ENCODE measurements at regions not wholly inside any gene's neighbourhood (a gene's known extent, or its start where the extent isn't known, plus 50 kb on each side); places are given as distances from the start of the nearest gene placed in this dataset.

DNA sequence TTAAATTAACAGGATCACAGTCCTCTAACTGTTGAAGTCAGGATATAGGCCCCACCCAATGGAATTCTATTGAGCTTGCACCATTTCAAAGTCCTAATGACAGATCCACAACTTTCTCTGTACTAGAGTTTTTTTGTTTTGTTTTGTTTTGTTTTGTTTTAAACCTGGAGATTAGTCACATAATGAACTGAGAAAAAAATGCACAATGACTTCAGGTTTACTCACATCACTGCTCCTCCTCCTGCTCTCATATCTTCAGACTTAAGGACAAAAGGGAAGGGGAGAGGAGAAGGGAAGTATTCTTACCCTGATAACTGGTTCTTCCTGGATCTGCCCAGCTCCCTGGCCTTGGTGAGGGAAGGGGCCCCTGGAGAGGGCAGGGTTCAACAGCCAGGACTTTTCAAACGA lies 208.2 kb upstream of the EPHA4 start:
- peaks cover 7% of the 10 kb centered on the region for H3K27me3 Mint-ChIP-seq
- H3K4me1 Mint-ChIP-seq = no peaks in the 10 kb centered on the region

DNA sequence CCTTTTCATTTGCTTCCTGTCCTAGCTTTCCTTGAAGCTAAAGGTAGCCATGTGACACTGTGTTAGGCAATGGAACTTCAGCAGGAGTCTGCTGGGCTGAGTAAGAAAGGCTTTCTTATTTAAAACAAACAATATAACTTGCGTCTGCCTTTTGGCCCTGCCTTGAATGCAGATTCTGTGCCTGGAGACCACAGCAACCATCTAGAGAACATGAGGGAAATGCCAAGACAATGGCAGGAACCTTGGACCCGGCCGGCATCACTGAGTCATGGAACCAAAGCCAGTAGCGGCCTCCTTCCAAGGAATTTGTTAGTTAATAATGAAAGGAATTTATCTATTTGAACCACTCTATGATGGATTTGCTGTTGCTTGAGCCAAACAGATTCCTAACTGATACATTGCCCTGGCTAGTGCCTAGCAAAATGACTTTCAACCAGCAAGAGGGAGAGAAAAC lies 207.5 kb upstream of the EPHA4 start:
- H3K4me1 Mint-ChIP-seq = no peaks in the 10 kb centered on the region
- H3K4me3 Mint-ChIP-seq = no peak overlapping the region
- H3K27me3 Mint-ChIP-seq = peaks cover 7% of the 10 kb centered on the region
- no peak overlapping the region for H3K27ac Mint-ChIP-seq
- no peaks in the 10 kb centered on the region for H3K36me3 Mint-ChIP-seq (ENCODE audit: low read depth)
- no peaks in the 10 kb centered on the region for H3K9me3 Mint-ChIP-seq
- ATAC-seq (replicated peaks) = no peak

More for the DNA sequence above, 208.2 kb upstream of the EPHA4 start:
- Mint-ChIP-seq H3K27ac (no peak overlapping the region), H3K4me3 (no peak overlapping the region), H3K36me3 (ENCODE audit: low read depth) (no peaks in the 10 kb centered on the region), H3K9me3 (no peaks in the 10 kb centered on the region)
- no peak for ATAC-seq (replicated peaks)

DNA sequence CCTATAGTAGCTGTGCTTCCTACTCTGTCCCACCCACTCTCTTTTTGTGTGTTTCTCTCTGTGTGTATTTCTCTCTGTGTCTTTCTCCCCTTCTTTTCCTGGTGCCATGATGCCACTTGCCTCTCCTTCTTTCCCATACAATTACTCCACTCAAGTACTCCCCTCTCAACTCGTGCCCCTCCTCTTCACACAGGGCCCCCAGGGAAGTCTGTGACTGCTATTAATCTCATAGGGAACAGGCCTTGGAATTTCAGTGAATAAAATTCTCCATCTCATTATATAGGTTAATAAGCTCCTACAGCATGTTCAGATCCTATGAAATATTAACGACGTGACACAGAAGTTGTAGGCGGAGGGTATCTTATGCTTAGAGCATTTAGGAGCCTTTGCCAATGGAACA lies 205.9 kb upstream of the EPHA4 start:
- peaks cover 3% of the 10 kb centered on the region for H3K27me3 Mint-ChIP-seq
- H3K27ac Mint-ChIP-seq = no peak overlapping the region
- H3K9me3 Mint-ChIP-seq = no peaks in the 10 kb centered on the region
- ATAC-seq (replicated peaks) = no peak
- H3K36me3 Mint-ChIP-seq (ENCODE audit: low read depth) = no peaks in the 10 kb centered on the region
- H3K4me1 Mint-ChIP-seq = no peaks in the 10 kb centered on the region
- no peak overlapping the region for H3K4me3 Mint-ChIP-seq

DNA sequence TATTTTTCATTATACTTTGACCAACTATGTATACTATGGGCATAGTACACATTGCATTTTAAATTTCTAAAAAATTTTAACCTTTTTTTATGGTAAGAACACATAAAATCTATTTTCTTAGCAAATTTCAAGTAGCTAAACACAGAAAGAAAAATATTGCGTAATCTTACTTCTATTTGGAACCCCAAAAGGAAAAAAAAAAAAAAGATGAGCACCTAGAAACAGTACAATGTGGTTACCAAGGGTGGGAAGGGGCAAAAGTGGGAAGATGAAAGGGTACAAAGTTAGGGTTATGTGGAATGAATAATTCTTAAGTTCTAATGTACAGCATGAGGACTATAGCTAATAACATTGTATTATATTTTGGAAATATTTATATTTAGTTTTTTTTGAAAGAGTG lies 205.0 kb upstream of the EPHA4 start:
- H3K27ac Mint-ChIP-seq = no peak overlapping the region
- peaks cover 3% of the 10 kb centered on the region for H3K27me3 Mint-ChIP-seq
- no peak for ATAC-seq (replicated peaks)
- no peaks in the 10 kb centered on the region for H3K9me3 Mint-ChIP-seq
- H3K4me1 Mint-ChIP-seq = no peaks in the 10 kb centered on the region
- no peak overlapping the region for H3K4me3 Mint-ChIP-seq
- H3K36me3 Mint-ChIP-seq (ENCODE audit: low read depth) = no peaks in the 10 kb centered on the region

DNA sequence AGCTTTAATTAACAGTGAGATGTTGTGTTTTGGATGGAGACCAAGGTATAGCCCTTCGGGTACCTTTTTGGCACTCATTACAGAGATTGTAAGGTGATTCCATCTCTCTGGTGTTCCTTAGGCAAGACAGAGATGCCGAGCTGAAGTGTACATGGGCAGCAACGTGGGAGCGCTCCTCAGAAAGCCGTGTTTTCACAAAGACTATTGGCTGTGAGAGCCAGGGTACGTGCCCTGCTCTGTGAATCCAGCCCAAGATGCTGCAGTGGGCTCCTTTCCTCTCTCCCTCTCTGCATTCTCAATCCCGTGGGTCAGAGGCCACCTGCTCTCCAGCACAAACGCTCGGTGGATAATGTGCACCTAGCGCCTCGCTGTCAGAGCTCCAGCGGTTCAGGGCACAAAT lies 203.0 kb upstream of the EPHA4 start:
- ATAC-seq (replicated peaks) = no peak
- Mint-ChIP-seq H3K9me3 (no peaks in the 10 kb centered on the region), H3K27ac (no peak overlapping the region), H3K36me3 (ENCODE audit: low read depth) (no peaks in the 10 kb centered on the region), H3K4me1 (no peaks in the 10 kb centered on the region), H3K27me3 (peaks cover 7% of the 10 kb centered on the region), H3K4me3 (no peak overlapping the region)

DNA sequence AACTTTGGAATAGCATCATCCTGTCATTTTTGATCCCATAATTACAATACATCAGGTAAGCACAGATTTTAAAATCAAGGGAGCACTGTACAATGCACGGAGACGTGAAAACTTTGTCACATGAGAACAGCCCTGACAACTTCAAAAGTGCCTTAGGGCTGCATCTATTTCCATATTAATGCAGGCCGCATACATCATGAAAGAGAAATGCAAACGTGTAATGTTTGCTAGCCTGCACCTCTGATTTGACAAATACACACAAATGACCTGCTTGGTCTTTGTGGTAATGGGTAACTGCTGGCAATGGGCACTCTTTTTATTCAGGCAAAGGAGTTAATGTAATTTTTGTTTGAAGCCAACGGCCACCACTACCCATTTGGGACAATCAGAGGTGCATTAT lies 202.0 kb upstream of the EPHA4 start:
- no peak overlapping the region for H3K27ac Mint-ChIP-seq
- H3K4me3 Mint-ChIP-seq = no peak overlapping the region
- H3K27me3 Mint-ChIP-seq = peaks cover 7% of the 10 kb centered on the region
- H3K36me3 Mint-ChIP-seq (ENCODE audit: low read depth) = no peaks in the 10 kb centered on the region
- no peak for ATAC-seq (replicated peaks)
- no peaks in the 10 kb centered on the region for H3K4me1 Mint-ChIP-seq
- no peaks in the 10 kb centered on the region for H3K9me3 Mint-ChIP-seq

DNA sequence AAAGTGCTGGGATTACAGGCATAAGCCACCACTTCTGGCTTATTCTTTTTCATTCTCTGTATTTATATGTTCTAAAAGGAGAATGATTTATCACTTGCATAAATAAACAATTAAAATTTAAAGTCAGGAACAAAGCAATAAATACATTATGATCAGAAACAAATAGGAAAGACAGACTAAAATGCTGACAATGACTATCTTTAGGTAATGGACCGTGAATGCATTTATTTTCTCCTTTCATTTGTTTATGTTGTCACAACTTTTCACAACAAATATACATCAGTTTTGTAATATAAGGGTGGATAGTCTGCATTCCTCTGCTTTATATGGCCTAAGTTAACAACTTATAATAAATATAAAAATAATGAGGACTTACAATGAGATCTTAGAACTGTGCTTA lies 199.2 kb upstream of the EPHA4 start:
- no peaks in the 10 kb centered on the region for H3K4me1 Mint-ChIP-seq
- no peak overlapping the region for H3K4me3 Mint-ChIP-seq
- ATAC-seq (replicated peaks) = no peak
- H3K27me3 Mint-ChIP-seq = peaks cover 7% of the 10 kb centered on the region
- H3K9me3 Mint-ChIP-seq = no peaks in the 10 kb centered on the region
- H3K36me3 Mint-ChIP-seq (ENCODE audit: low read depth) = no peaks in the 10 kb centered on the region
- H3K27ac Mint-ChIP-seq = no peak overlapping the region

DNA sequence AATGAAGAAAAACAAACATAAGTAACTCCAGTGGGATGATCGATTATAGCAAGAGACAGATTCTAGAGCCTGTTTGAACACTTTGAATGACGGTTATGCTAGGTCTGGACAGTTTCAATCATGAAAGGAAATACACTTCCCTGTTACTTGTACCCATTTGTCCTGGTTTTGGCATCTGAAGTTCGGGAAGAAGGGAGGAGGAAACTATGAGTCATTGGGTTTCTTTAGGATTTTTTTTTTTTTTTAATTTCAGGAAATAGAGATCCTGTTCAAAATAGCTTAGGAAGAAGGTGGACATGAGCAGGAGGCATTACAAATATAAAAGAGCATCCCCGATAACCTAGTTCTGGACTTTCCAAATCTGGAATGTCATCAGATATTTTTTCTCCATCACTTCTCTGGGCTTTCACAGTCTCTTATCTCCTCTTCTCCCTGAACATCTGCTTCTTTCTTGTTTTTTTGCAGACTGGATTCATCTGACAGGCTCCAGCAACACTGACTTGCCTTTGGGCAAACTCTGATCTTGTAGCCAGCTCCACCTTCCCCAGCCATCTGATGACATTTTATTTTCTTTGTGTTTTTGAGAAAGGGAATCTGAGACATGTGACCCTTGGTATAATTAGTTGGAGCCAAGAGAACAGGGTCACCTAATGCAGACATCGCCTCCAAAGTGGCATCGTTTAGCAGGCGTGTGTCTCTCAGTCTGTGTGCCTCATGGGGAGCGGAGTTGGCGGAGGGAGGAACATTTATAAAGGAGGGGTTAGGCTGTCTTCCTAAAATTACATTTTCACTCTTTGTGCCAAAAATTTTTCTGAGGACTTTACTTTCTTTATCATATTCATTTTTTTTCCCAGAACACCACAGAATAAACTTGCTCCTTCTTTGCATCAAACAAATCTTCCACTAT lies 195.3 kb upstream of the EPHA4 start:
- peaks cover 7% of the 10 kb centered on the region for H3K27me3 Mint-ChIP-seq
- peaks cover 4% of the 10 kb centered on the region for H3K9me3 Mint-ChIP-seq
- H3K27ac Mint-ChIP-seq = no peak overlapping the region
- no peaks in the 10 kb centered on the region for H3K4me1 Mint-ChIP-seq
- no peaks in the 10 kb centered on the region for H3K36me3 Mint-ChIP-seq (ENCODE audit: low read depth)
- no peak for ATAC-seq (replicated peaks)
- no peak overlapping the region for H3K4me3 Mint-ChIP-seq

DNA sequence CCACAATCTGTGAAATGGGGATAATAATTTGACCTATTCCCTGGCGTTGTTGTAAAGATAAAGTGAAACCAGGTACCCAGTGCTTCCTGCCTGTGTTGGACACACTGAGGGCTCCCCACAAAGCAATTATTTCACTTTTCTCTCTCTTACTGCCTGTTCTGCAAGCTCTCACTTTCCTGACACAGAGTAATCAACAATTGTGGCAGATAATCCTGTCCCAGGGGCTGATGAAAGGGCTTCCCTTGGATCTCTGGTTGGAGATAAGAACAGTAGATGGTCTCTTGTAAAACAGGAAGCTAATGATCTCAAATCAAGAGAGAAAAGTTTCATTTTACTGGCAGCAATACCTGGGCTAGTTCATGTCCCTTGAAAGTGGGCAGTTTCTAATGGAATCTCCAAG lies 190.4 kb upstream of the EPHA4 start:
- H3K4me1 Mint-ChIP-seq = no peaks in the 10 kb centered on the region
- no peak overlapping the region for H3K4me3 Mint-ChIP-seq
- peaks cover 8% of the 10 kb centered on the region for H3K9me3 Mint-ChIP-seq
- H3K36me3 Mint-ChIP-seq (ENCODE audit: low read depth) = no peaks in the 10 kb centered on the region
- no peak for ATAC-seq (replicated peaks)
- peaks cover 3% of the 10 kb centered on the region for H3K27me3 Mint-ChIP-seq
- no peak overlapping the region for H3K27ac Mint-ChIP-seq

DNA sequence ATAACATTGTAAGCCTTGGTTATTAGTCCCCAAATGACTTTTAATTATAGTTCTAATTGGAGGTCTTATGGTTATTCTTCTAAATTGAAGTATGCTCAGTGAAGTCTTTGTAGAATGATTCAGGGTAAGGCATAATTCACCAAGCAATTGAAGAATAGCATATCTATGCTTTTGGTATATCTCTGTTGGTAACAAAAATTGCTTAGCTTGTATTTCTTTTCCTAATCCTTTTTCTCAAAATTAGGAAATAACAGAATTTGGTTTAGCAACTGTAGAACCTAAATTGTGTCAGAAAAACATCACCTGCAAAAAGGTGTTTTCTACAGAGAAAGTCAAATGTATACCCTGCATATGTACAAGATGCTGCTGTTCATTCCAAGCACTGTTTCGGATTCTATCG lies 189.2 kb upstream of the EPHA4 start:
- Mint-ChIP-seq H3K4me3 (no peak overlapping the region), H3K4me1 (no peaks in the 10 kb centered on the region), H3K27ac (no peak overlapping the region), H3K9me3 (peaks cover 11% of the 10 kb centered on the region), H3K36me3 (ENCODE audit: low read depth) (no peaks in the 10 kb centered on the region), H3K27me3 (peaks cover 3% of the 10 kb centered on the region)
- no peak for ATAC-seq (replicated peaks)

DNA sequence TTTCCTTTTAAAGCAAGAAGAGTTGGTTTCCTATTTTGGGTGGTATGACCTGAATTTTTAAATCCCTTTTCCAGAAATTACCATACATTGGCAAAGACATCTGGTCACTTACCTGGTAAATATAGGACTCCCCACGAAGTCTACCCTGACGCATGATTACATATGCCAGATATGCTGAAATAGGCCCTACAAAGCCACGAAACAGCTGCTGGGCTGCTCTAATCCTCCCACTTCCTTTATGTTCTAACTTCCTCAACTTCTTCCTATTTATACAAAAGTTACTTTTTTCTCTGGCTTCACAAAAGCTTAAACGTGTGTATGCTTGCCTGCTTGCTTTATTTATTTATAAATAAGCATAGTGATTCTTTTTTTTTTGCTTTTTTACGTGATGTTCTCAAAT lies 186.0 kb upstream of the EPHA4 start:
- no peak overlapping the region for H3K4me3 Mint-ChIP-seq
- H3K4me1 Mint-ChIP-seq = no peaks in the 10 kb centered on the region
- peaks cover 7% of the 10 kb centered on the region for H3K9me3 Mint-ChIP-seq
- no peak for ATAC-seq (replicated peaks)
- H3K36me3 Mint-ChIP-seq (ENCODE audit: low read depth) = no peaks in the 10 kb centered on the region
- H3K27me3 Mint-ChIP-seq = no peaks in the 10 kb centered on the region
- H3K27ac Mint-ChIP-seq = no peak overlapping the region

DNA sequence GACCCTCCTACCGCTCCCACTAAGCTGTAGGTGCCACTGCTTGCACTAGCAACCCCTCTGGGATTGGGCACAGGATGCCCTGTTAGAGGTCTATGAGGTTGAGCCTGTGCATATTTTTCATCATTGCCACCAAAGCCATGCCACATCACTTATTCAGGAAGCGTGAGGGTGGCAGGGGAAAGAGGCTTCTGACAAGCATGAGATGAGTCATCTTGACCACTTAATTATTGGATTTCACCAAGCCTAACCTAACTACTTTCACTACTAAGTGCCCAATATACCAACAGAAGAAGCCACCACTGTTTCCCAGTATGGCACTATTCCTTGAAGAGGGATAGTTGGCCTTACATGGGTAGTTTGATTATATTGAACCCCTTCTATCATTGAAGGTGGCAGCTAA lies 181.3 kb upstream of the EPHA4 start:
- no peaks in the 10 kb centered on the region for H3K27me3 Mint-ChIP-seq
- H3K36me3 Mint-ChIP-seq (ENCODE audit: low read depth) = no peaks in the 10 kb centered on the region
- H3K9me3 Mint-ChIP-seq = peaks cover 3% of the 10 kb centered on the region
- H3K27ac Mint-ChIP-seq = no peak overlapping the region
- ATAC-seq (replicated peaks) = peak; percentile 49
- H3K4me1 Mint-ChIP-seq = no peaks in the 10 kb centered on the region
- H3K4me3 Mint-ChIP-seq = no peak overlapping the region

DNA sequence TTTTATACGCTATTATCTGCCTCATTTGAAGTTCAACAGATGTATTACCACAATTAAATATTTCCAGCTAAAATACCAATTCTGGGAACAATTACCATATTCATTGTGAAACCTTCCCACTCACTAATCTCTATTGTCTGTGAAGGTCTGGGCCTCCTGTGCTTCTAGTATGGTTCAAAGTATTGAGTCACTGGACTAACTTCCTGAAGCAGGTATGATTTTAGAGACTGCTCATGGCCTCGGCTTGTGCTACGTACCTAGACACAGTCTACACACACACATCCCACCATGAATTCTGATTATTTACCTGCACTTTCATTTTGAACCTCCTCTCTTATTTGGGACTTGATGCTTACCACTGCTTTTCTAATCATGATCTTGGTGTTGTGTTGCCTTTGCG lies 180.7 kb upstream of the EPHA4 start:
- H3K27me3 Mint-ChIP-seq = no peaks in the 10 kb centered on the region

DNA sequence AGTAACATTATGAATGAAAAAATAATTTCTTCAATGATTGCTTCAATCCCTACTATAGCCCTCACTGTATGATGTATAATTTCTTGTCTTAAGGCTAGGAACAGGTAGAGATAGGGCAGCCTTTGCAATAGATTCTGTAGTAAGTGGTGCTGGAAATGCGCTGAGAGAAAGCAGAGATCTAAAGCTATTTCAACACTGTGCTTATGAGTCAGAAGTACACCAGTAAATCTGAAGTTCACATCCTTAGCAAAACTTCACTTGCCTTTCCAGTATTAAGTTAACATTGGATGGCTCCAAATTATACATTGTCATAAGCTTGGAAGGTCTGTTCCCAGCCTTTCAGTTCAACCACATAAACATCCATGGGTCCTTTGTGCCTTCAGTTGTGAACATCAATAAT lies 178.2 kb upstream of the EPHA4 start:
- Mint-ChIP-seq H3K27ac (no peak overlapping the region), H3K4me3 (no peak overlapping the region), H3K9me3 (no peaks in the 10 kb centered on the region), H3K4me1 (no peaks in the 10 kb centered on the region), H3K27me3 (no peaks in the 10 kb centered on the region), H3K36me3 (ENCODE audit: low read depth) (no peaks in the 10 kb centered on the region)
- no peak for ATAC-seq (replicated peaks)

More for the DNA sequence above, 180.7 kb upstream of the EPHA4 start:
- Mint-ChIP-seq H3K4me3 (no peak overlapping the region), H3K4me1 (no peaks in the 10 kb centered on the region), H3K36me3 (ENCODE audit: low read depth) (no peaks in the 10 kb centered on the region), H3K9me3 (peaks cover 3% of the 10 kb centered on the region), H3K27ac (no peak overlapping the region)
- peak; percentile 72 for ATAC-seq (replicated peaks)

DNA sequence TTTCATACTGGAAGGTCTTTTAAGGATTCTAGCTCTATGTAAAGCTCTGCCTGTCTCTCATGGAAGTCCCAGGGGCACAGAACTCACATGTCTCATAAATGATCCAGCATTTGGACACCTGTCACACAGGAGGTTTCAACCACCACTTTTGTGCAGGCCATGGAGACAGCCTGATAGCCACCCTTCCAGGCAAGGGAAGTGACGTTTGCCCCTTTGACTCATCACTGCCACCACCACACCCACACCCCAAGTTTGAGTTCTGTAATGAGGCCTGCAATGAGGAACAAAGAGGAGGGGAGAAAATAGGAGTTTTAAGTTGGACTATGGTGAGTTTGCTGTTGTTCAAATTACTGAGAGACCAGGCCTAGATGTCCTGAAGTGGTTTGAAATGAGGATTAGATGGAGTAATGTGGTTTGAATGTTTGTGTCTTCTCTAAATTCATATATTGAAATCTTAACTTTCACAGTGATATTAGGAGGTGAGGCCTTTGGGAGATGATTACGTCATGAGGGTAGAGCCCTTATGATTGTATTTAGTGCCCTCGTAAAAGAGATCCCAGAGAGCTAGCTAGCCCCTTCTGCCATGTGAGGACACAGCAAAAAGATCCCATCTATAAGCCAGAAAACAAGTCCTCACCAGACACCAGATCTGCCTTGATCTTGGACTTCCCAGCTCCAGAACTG lies 175.3 kb upstream of the EPHA4 start:
- no peak overlapping the region for H3K27ac Mint-ChIP-seq
- H3K4me3 Mint-ChIP-seq = no peak overlapping the region
- ATAC-seq (replicated peaks) = peak; percentile 78
- no peaks in the 10 kb centered on the region for H3K36me3 Mint-ChIP-seq (ENCODE audit: low read depth)
- H3K4me1 Mint-ChIP-seq = no peaks in the 10 kb centered on the region
- no peaks in the 10 kb centered on the region for H3K27me3 Mint-ChIP-seq
- peaks cover 4% of the 10 kb centered on the region for H3K9me3 Mint-ChIP-seq
